ENCODE measurements at regions not wholly inside any gene's neighbourhood (a gene's known extent, or its start where the extent isn't known, plus 50 kb on each side); places are given as distances from the start of the nearest gene placed in this dataset.

- no peak for TF ChIP-seq CTCF (IDR thresholded peaks at IDR 0.05; ENCODE audit: low read depth, low read length)
- no peak overlapping the region for H3K4me3 ChIP-seq (ENCODE audit: low read depth, low read length)
Measured at GRCh38 chr19:31959527-31960018, 385.8 kb upstream of the ZNF507 start.

GRCh38 chr19:31960474-31960873 is 384.9 kb upstream of the ZNF507 start:
- no peak overlapping the region for H3K4me3 ChIP-seq (ENCODE audit: low read depth, low read length)
- TF ChIP-seq CTCF (IDR thresholded peaks at IDR 0.05; ENCODE audit: low read depth, low read length): no peak

- TF ChIP-seq CTCF (IDR thresholded peaks at IDR 0.05; ENCODE audit: low read depth, low read length): no peak
- H3K4me3 ChIP-seq (ENCODE audit: low read depth, low read length): no peak overlapping the region
Measured at GRCh38 chr19:31961191-31961590, 384.2 kb upstream of the ZNF507 start.

- H3K4me3 ChIP-seq (ENCODE audit: low read depth, low read length): no peak overlapping the region
- no peak for TF ChIP-seq CTCF (IDR thresholded peaks at IDR 0.05; ENCODE audit: low read depth, low read length)
Measured at GRCh38 chr19:31961667-31962066, 383.7 kb upstream of the ZNF507 start.

GRCh38 chr19:31962561-31962996 is 382.8 kb upstream of the ZNF507 start:
- H3K4me3 ChIP-seq (ENCODE audit: low read depth, low read length): no peak overlapping the region
- no peak for TF ChIP-seq CTCF (IDR thresholded peaks at IDR 0.05; ENCODE audit: low read depth, low read length)

- H3K4me3 ChIP-seq (ENCODE audit: low read depth, low read length): no peak overlapping the region
- no peak for TF ChIP-seq CTCF (IDR thresholded peaks at IDR 0.05; ENCODE audit: low read depth, low read length)
Measured at GRCh38 chr19:31963746-31964145, 381.7 kb upstream of the ZNF507 start.

- TF ChIP-seq CTCF (IDR thresholded peaks at IDR 0.05; ENCODE audit: low read depth, low read length): no peak
Measured at GRCh38 chr19:31969016-31969415, 376.4 kb upstream of the ZNF507 start.

More at GRCh38 chr19:31969016-31969415, 376.4 kb upstream of the ZNF507 start:
- H3K4me3 ChIP-seq (ENCODE audit: low read depth, low read length): no peak overlapping the region

Data from WI38 (cell line).